Endodermal cell (in vitro differentiated cells): ENCODE measurements at regions not wholly inside any gene's neighbourhood (a gene's known extent, or its start where the extent isn't known, plus 50 kb on each side); places are given as distances from the start of the nearest gene placed in this dataset.

ENCODE experiments used
- DNase-seq: peaks from one replicate; pipeline ENCODE4 v3.0.0-alpha.2; 2017
- H3K27ac ChIP-seq: 2 replicates; pipeline ENCODE4 v1.5.1; 2013; ENCODE audit warnings: mild to moderate bottlenecking, low read depth, low read length, moderate library complexity
- H3K27me3 ChIP-seq: 2 replicates; pipeline ENCODE4 v1.6.1; 2013; ENCODE audit warnings: mild to moderate bottlenecking, low read length, moderate library complexity; ENCODE audit not compliant: insufficient read depth, control insufficient read depth, poor library complexity, severe bottlenecking
- H3K36me3 ChIP-seq: 2 replicates; pipeline ENCODE4 v1.7.0; 2013; ENCODE audit warnings: mild to moderate bottlenecking, low read length, moderate library complexity; ENCODE audit not compliant: control insufficient read depth, insufficient read depth
- H3K4me1 ChIP-seq: one replicate; pipeline ENCODE4 v1.7.0; 2013; ENCODE audit warnings: low read length; ENCODE audit not compliant: control insufficient read depth, insufficient read depth
- H3K4me3 ChIP-seq: 2 replicates; pipeline ENCODE4 v1.5.1; 2013; ENCODE audit warnings: mild to moderate bottlenecking, low read length, moderate library complexity
- H3K9ac ChIP-seq: 2 replicates; pipeline ENCODE4 v1.6.1; 2013; ENCODE audit warnings: mild to moderate bottlenecking, low read length, moderate library complexity; ENCODE audit not compliant: poor library complexity, severe bottlenecking; ENCODE audit errors: extremely low read depth
- H3K9me3 ChIP-seq: 2 replicates; pipeline ENCODE4 v1.6.1; 2013; ENCODE audit warnings: mild to moderate bottlenecking, low read length, moderate library complexity; ENCODE audit not compliant: control insufficient read depth
- H3K27ac Mint-ChIP-seq: 2 replicates; pipeline ENCODE4 v1.8.0; 2020; ENCODE audit warnings: mixed read lengths
- H3K27me3 Mint-ChIP-seq: 2 replicates; pipeline ENCODE4 v1.8.0; 2021; ENCODE audit warnings: mild to moderate bottlenecking, mixed read lengths; ENCODE audit not compliant: insufficient read depth
- H3K36me3 Mint-ChIP-seq: 2 replicates; pipeline ENCODE4 v1.8.0; 2020; ENCODE audit warnings: low read depth, mixed read lengths
- H3K4me1 Mint-ChIP-seq: 2 replicates; pipeline ENCODE4 v1.8.0; 2020; ENCODE audit warnings: mixed read lengths
- H3K4me3 Mint-ChIP-seq: 2 replicates; pipeline ENCODE4 v1.8.0; 2020; ENCODE audit warnings: mild to moderate bottlenecking, moderate library complexity, mixed read lengths
- H3K9me3 Mint-ChIP-seq: 2 replicates; pipeline ENCODE4 v1.8.0; 2020; ENCODE audit warnings: mild to moderate bottlenecking, mixed read lengths
- WGBS, 2 experiments: methylation state at CpG; one replicate each; pipeline versions ENCODE4 v1.1.5 to v1.1.7; 2013; ENCODE audit warnings: missing lambda C conversion rate in 2 of 2, mixed read lengths in 1 of 2; ENCODE audit not compliant: insufficient coverage in 1 of 2, insufficient read length in 1 of 2; 5-methylcytosine and 5-hydroxymethylcytosine counted together
- TF ChIP-seq, protein P1 (sequence below): fragments of 200-600 bp; sonication (generic); conservative IDR thresholded peaks from 2 replicates; pipeline ENCODE4 v1.5.0; 2021; ENCODE audit warnings: antibody characterized with exemption, mild to moderate bottlenecking

DNA sequence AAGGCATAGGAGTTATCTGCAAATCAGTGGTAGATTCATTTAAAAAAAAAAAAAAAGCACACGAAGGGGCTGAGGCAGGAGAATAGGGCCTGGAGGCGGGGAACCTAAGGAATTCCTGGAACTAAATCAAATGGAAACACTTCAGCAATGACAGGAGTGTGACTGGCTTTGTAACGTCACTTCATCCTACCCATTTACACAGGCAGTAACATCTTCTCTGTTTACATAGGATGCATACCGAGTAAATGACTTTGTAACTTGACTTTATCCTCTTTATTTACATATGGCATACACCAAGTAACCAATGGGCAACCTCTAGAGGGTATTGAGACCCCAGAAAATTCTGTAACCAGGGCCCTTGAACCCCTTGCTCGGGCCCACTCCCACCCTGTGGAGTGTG, 56.4 kb upstream of the IYD start:
- H3K27me3 Mint-ChIP-seq, result peaks cover 8% of the 10 kb centered on the region
- H3K27me3 ChIP-seq, result no peaks in the 10 kb centered on the region
- no peak overlapping the region for H3K4me3 Mint-ChIP-seq
- H3K4me3 ChIP-seq, result no peak overlapping the region
- H3K36me3 ChIP-seq, result no peaks in the 10 kb centered on the region
- TF ChIP-seq, protein P1, sequence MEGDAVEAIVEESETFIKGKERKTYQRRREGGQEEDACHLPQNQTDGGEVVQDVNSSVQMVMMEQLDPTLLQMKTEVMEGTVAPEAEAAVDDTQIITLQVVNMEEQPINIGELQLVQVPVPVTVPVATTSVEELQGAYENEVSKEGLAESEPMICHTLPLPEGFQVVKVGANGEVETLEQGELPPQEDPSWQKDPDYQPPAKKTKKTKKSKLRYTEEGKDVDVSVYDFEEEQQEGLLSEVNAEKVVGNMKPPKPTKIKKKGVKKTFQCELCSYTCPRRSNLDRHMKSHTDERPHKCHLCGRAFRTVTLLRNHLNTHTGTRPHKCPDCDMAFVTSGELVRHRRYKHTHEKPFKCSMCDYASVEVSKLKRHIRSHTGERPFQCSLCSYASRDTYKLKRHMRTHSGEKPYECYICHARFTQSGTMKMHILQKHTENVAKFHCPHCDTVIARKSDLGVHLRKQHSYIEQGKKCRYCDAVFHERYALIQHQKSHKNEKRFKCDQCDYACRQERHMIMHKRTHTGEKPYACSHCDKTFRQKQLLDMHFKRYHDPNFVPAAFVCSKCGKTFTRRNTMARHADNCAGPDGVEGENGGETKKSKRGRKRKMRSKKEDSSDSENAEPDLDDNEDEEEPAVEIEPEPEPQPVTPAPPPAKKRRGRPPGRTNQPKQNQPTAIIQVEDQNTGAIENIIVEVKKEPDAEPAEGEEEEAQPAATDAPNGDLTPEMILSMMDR, result no peak
- no peak for DNase-seq
- H3K27ac Mint-ChIP-seq, result no peak overlapping the region
- no peak overlapping the region for H3K27ac ChIP-seq
- H3K9me3 Mint-ChIP-seq, result no peaks in the 10 kb centered on the region
- H3K9me3 ChIP-seq, result no peaks in the 10 kb centered on the region
- H3K9ac ChIP-seq, result no peak overlapping the region
- 79 to 80% methylated on average over 3 to 5 of the region's 5 CpGs for WGBS, 2 experiments
- no peaks in the 10 kb centered on the region for H3K4me1 Mint-ChIP-seq
- H3K36me3 Mint-ChIP-seq, result no peaks in the 10 kb centered on the region
- H3K4me1 ChIP-seq, result no peaks in the 10 kb centered on the region

DNA sequence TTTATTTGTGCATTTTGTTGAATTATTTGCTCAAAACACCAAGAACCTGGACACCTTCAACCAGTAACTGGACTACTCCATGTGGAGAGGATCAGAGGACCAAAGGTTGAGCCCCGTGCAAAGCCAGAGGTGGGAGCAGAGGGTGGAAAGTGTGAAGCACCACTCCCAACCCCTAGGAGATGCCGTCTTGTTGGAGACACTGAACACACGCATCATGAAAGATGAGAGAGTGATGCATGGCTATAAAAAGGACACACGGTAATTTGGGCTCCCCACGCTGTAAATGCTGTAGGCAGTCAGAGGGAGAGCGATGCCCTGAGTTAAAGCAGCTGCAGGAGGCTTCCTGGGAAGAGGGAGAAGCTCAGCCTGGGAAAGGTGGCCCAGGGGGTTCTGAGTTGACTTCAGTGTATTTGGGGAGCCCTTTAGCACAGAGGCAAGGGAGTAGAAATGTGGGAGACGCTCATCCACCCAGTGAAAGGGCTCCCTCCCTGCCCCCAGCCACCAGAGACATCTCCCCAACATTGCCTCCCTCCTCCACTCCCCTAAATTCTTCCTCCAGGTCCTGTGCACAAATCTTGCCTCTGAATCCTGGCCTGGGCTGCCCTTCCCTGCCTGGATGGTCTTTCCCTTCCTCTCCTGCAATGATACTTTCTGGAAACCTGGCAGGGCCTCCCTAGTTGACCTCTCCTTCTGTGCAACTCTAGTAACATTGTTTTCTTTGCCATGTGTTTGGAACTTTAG, 55.8 kb upstream of the IYD start:
- Mint-ChIP-seq H3K4me3 (no peak overlapping the region), H3K27ac (no peak overlapping the region)

GRCh38 chr6:150313781-150314180, 55.0 kb upstream of the IYD start:
- 65 to 100% methylated on average over 1 to 2 of the region's 2 CpGs for WGBS, 2 experiments
- Mint-ChIP-seq H3K4me1 (no peaks in the 10 kb centered on the region), H3K27ac (no peak overlapping the region), H3K36me3 (no peaks in the 10 kb centered on the region), H3K9me3 (no peaks in the 10 kb centered on the region), H3K4me3 (no peak overlapping the region), H3K27me3 (peaks cover 6% of the 10 kb centered on the region)
- H3K36me3 ChIP-seq, result no peaks in the 10 kb centered on the region
- DNase-seq, result no peak
- no peaks in the 10 kb centered on the region for H3K4me1 ChIP-seq
- H3K9me3 ChIP-seq, result no peaks in the 10 kb centered on the region
- H3K27ac ChIP-seq, result no peak overlapping the region
- H3K9ac ChIP-seq, result no peak overlapping the region
- no peak overlapping the region for H3K4me3 ChIP-seq
- H3K27me3 ChIP-seq, result no peaks in the 10 kb centered on the region
- TF ChIP-seq, protein P1, result no peak

More for the DNA sequence above, 55.8 kb upstream of the IYD start:
- H3K4me3 ChIP-seq, result no peak overlapping the region
- H3K27me3 Mint-ChIP-seq, result peaks cover 8% of the 10 kb centered on the region
- no peaks in the 10 kb centered on the region for H3K36me3 ChIP-seq
- no peaks in the 10 kb centered on the region for H3K36me3 Mint-ChIP-seq
- H3K9ac ChIP-seq, result no peak overlapping the region
- H3K9me3 Mint-ChIP-seq, result no peaks in the 10 kb centered on the region
- TF ChIP-seq, protein P1, result no peak
- H3K4me1 ChIP-seq, result no peaks in the 10 kb centered on the region
- DNase-seq, result no peak
- WGBS, 2 experiments, result 87 to 91% methylated on average over 6 to 7 of the region's 7 CpGs
- no peaks in the 10 kb centered on the region for H3K4me1 Mint-ChIP-seq
- no peak overlapping the region for H3K27ac ChIP-seq
- H3K27me3 ChIP-seq, result no peaks in the 10 kb centered on the region
- no peaks in the 10 kb centered on the region for H3K9me3 ChIP-seq
